ENCODE measurements at regions not wholly inside any gene's neighbourhood (a gene's known extent, or its start where the extent isn't known, plus 50 kb on each side); places are given as distances from the start of the nearest gene placed in this dataset.

DNA sequence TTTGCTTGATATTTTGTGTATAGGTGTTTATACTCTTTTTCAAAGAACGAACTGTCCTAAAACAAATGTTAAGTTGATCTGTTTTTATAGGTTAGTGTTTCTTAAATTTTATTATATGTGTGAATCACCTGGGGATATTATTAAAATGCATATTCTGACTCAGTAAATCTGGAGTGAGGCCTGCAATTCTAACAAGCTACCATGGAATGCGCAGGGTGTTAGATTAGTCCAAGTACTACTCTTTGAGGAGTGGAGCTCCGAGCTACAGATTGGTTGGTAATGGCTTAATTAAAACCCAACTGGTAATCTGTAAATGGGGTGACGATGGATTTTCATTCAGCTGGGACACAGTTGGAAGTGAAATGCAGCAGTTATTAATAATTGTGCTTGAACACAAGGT lies 214.1 kb upstream of the UFM1 start:
- TF ChIP-seq, protein P1, sequence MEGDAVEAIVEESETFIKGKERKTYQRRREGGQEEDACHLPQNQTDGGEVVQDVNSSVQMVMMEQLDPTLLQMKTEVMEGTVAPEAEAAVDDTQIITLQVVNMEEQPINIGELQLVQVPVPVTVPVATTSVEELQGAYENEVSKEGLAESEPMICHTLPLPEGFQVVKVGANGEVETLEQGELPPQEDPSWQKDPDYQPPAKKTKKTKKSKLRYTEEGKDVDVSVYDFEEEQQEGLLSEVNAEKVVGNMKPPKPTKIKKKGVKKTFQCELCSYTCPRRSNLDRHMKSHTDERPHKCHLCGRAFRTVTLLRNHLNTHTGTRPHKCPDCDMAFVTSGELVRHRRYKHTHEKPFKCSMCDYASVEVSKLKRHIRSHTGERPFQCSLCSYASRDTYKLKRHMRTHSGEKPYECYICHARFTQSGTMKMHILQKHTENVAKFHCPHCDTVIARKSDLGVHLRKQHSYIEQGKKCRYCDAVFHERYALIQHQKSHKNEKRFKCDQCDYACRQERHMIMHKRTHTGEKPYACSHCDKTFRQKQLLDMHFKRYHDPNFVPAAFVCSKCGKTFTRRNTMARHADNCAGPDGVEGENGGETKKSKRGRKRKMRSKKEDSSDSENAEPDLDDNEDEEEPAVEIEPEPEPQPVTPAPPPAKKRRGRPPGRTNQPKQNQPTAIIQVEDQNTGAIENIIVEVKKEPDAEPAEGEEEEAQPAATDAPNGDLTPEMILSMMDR (IDR thresholded peaks at IDR 0.05; ENCODE audit: borderline replicate concordance, extremely low read depth, low read length, poor library complexity, severe bottlenecking): no peak
- TF ChIP-seq EZH2 (IDR thresholded peaks at IDR 0.05; ENCODE audit: borderline replicate concordance, low read depth, low read length, severe bottlenecking): no peak

Data from DND-41 (cell line).